Testis (tissue), 2 donors: ENCODE measurements at regions not wholly inside any gene's neighbourhood (a gene's known extent, or its start where the extent isn't known, plus 50 kb on each side); places are given as distances from the start of the nearest gene placed in this dataset.

Experiments used
- CTCF ChIP-seq, 3 experiments: fragments of 450-650 bp in 2 of 3; fragments of 200-600 bp in 1 of 3; sonication (generic) in 1 of 3; IDR thresholded peaks; one replicate each; pipeline ENCODE4 v1.5.1; 2016 to 2019; ENCODE audit warnings: antibody characterized with exemption in 3 of 3, mild to moderate bottlenecking in 2 of 3, moderate library complexity in 1 of 3
- POLR2A ChIP-seq: fragments of 450-650 bp; IDR thresholded peaks from one replicate; pipeline ENCODE4 v1.6.1; 2017; ENCODE audit warnings: antibody characterized with exemption, mild to moderate bottlenecking, moderate library complexity

- no peak for TF ChIP-seq CTCF (IDR thresholded peaks at IDR 0.05)
- TF ChIP-seq POLR2A: no peak
Measured at GRCh38 chr21:18170221-18170620, 74.4 kb upstream of the CHODL start.
